KMS-11 (cell line): ENCODE measurements at regions not wholly inside any gene's neighbourhood (a gene's known extent, or its start where the extent isn't known, plus 50 kb on each side); places are given as distances from the start of the nearest gene placed in this dataset.

Experiments used
- H2AFZ ChIP-seq: fragments of 200-600 bp; sonication (generic); 2 replicates; pipeline ENCODE4 v1.6.1; 2016; ENCODE audit warnings: antibody characterized with exemption, mixed run types, low read depth
- H3K27ac ChIP-seq: fragments of 200-600 bp; sonication (generic); 2 replicates; pipeline ENCODE4 v1.6.1; 2016; ENCODE audit warnings: mild to moderate bottlenecking, mixed run types
- H3K27me3 ChIP-seq: fragments of 200-600 bp; sonication (generic); 2 replicates; pipeline ENCODE4 v1.6.1; 2017; ENCODE audit warnings: mild to moderate bottlenecking, low read depth, mixed run types, moderate library complexity; ENCODE audit not compliant: insufficient read depth
- H3K36me3 ChIP-seq: fragments of 200-600 bp; sonication (generic); 2 replicates; pipeline ENCODE4 v1.6.1; 2017; ENCODE audit warnings: mild to moderate bottlenecking, mixed run types; ENCODE audit not compliant: insufficient read depth
- H3K4me1 ChIP-seq: fragments of 200-600 bp; sonication (generic); 2 replicates; pipeline ENCODE4 v1.6.1; 2016; ENCODE audit warnings: mild to moderate bottlenecking, low read depth, mixed run types; ENCODE audit not compliant: poor library complexity, severe bottlenecking
- H3K4me2 ChIP-seq: fragments of 200-600 bp; sonication (generic); 2 replicates; pipeline ENCODE4 v1.7.0; 2016; ENCODE audit warnings: mild to moderate bottlenecking, mixed run types
- H3K4me3 ChIP-seq: fragments of 200-600 bp; sonication (generic); IDR thresholded peaks from 2 replicates; pipeline ENCODE4 v1.6.1; 2017; ENCODE audit warnings: low read depth, low read length, mixed read lengths; ENCODE audit not compliant: insufficient read depth
- H3K79me2 ChIP-seq: fragments of 200-600 bp; sonication (generic); 2 replicates; pipeline ENCODE4 v1.6.1; 2016; ENCODE audit warnings: low read depth, mixed run types; ENCODE audit not compliant: insufficient read depth
- H3K9ac ChIP-seq: fragments of 200-600 bp; sonication (generic); 2 replicates; pipeline ENCODE4 v1.6.1; 2016; ENCODE audit warnings: mild to moderate bottlenecking, mixed run types
- H4K20me1 ChIP-seq: fragments of 200-600 bp; sonication (generic); 2 replicates; pipeline ENCODE4 v1.6.1; 2016; ENCODE audit warnings: mild to moderate bottlenecking, mixed run types; ENCODE audit not compliant: insufficient read depth
- CTCF ChIP-seq: fragments of 200-600 bp; sonication (generic); conservative IDR thresholded peaks from 2 replicates; pipeline ENCODE4 v1.6.1; 2017; ENCODE audit warnings: low read depth, mild to moderate bottlenecking, antibody characterized with exemption, low read length, moderate library complexity, mixed read lengths

- Histone ChIP-seq H3K4me3 (no peak overlapping the region), H3K4me2 (no peak overlapping the region), H2AFZ (no peak overlapping the region), H3K36me3 (no peaks in the 10 kb centered on the region), H3K27me3 (no peaks in the 10 kb centered on the region), H4K20me1 (no peaks in the 10 kb centered on the region), H3K79me2 (no peaks in the 10 kb centered on the region), H3K4me1 (no peaks in the 10 kb centered on the region), H3K9ac (no peak overlapping the region), H3K27ac (no peak overlapping the region)
- no peak for TF ChIP-seq CTCF
Measured at GRCh38 chrX:65920620-65921019, 119.3 kb downstream of the VSIG4 start.

- Histone ChIP-seq H4K20me1 (no peaks in the 10 kb centered on the region), H3K4me3 (no peak overlapping the region), H3K36me3 (no peaks in the 10 kb centered on the region), H3K9ac (no peak overlapping the region), H3K27me3 (no peaks in the 10 kb centered on the region), H3K79me2 (no peaks in the 10 kb centered on the region), H3K27ac (no peak overlapping the region), H3K4me2 (no peak overlapping the region), H3K4me1 (no peaks in the 10 kb centered on the region), H2AFZ (no peak overlapping the region)
- no peak for TF ChIP-seq CTCF
Measured at GRCh38 chrX:65910899-65911298, 129.0 kb downstream of the VSIG4 start.

GRCh38 chrX:65903750-65904149 lies 136.1 kb downstream of the VSIG4 start:
- Histone ChIP-seq H3K79me2 (no peaks in the 10 kb centered on the region), H3K27ac (no peak overlapping the region), H2AFZ (no peak overlapping the region), H4K20me1 (no peaks in the 10 kb centered on the region), H3K4me2 (no peak overlapping the region), H3K36me3 (no peaks in the 10 kb centered on the region), H3K27me3 (no peaks in the 10 kb centered on the region), H3K4me1 (no peaks in the 10 kb centered on the region), H3K4me3 (no peak overlapping the region), H3K9ac (no peak overlapping the region)
- TF ChIP-seq CTCF = no peak

- Histone ChIP-seq H3K4me2 (no peak overlapping the region), H2AFZ (no peak overlapping the region), H3K79me2 (no peaks in the 10 kb centered on the region), H3K27ac (no peak overlapping the region), H3K4me1 (no peaks in the 10 kb centered on the region), H3K4me3 (no peak overlapping the region), H4K20me1 (no peaks in the 10 kb centered on the region), H3K36me3 (no peaks in the 10 kb centered on the region), H3K9ac (no peak overlapping the region), H3K27me3 (no peaks in the 10 kb centered on the region)
- no peak for TF ChIP-seq CTCF
Measured at GRCh38 chrX:65902011-65902410, 137.9 kb downstream of the VSIG4 start.
